Uterus (tissue), 2 donors: ENCODE measurements at regions not wholly inside any gene's neighbourhood (a gene's known extent, or its start where the extent isn't known, plus 50 kb on each side); places are given as distances from the start of the nearest gene placed in this dataset.

Source experiments
- POLR2A ChIP-seq, 2 donors: fragments of 450-650 bp; IDR thresholded peaks; one replicate each; pipeline ENCODE4 v1.6.1; 2016; ENCODE audit warnings: antibody characterized with exemption in 2 of 2, mild to moderate bottlenecking in 1 of 2, moderate library complexity in 1 of 2
- TF ChIP-seq, protein P1 (sequence below), 4 experiments: fragments of 200-600 bp in 2 of 4; fragments of 450-650 bp in 2 of 4; sonication (generic) in 2 of 4; IDR thresholded peaks; one replicate each; pipeline ENCODE4 v1.5.1; 2016 to 2019; ENCODE audit warnings: antibody characterized with exemption in 4 of 4, mild to moderate bottlenecking in 2 of 4, moderate library complexity in 1 of 4

DNA sequence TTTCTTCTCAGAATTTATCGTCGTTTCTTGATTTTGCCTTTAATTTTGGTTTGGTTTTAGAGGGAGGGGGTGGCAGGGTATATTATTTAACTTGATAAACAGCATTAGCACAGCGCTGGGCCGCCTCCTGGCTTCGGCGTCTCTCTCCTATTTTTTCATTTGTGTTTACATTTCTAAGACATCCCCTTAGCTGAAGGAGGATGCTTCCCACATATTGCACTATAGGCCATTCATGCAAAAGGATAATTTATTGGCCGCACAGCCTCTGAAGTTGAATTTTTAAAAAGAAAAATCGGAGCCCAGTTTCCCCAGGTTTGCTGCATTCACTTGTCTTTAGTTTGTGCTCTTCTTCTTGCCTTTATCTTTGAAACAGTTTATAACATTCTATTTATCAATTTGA, 497.4 kb upstream of the ZFHX3 start:
- TF ChIP-seq, protein P1, sequence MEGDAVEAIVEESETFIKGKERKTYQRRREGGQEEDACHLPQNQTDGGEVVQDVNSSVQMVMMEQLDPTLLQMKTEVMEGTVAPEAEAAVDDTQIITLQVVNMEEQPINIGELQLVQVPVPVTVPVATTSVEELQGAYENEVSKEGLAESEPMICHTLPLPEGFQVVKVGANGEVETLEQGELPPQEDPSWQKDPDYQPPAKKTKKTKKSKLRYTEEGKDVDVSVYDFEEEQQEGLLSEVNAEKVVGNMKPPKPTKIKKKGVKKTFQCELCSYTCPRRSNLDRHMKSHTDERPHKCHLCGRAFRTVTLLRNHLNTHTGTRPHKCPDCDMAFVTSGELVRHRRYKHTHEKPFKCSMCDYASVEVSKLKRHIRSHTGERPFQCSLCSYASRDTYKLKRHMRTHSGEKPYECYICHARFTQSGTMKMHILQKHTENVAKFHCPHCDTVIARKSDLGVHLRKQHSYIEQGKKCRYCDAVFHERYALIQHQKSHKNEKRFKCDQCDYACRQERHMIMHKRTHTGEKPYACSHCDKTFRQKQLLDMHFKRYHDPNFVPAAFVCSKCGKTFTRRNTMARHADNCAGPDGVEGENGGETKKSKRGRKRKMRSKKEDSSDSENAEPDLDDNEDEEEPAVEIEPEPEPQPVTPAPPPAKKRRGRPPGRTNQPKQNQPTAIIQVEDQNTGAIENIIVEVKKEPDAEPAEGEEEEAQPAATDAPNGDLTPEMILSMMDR (IDR thresholded peaks at IDR 0.05), result no peak
- no peak for TF ChIP-seq POLR2A (IDR thresholded peaks at IDR 0.05)
